WTC11 (cell line): ENCODE measurements at regions not wholly inside any gene's neighbourhood (a gene's known extent, or its start where the extent isn't known, plus 50 kb on each side); places are given as distances from the start of the nearest gene placed in this dataset.

Source experiments
- CTCF ChIP-seq: fragments of 200-600 bp; IDR thresholded peaks from 2 replicates; pipeline ENCODE4 v1.8.0; 2022; ENCODE audit warnings: antibody characterized with exemption
- TF ChIP-seq, protein P1 (sequence below): sonication (generic); formaldehyde crosslinking; IDR thresholded peaks from 2 replicates; pipeline ENCODE4 v1.8.1; 2023; ENCODE audit warnings: mild to moderate bottlenecking, missing genetic modification reagents, moderate library complexity

- TF ChIP-seq, protein P1, sequence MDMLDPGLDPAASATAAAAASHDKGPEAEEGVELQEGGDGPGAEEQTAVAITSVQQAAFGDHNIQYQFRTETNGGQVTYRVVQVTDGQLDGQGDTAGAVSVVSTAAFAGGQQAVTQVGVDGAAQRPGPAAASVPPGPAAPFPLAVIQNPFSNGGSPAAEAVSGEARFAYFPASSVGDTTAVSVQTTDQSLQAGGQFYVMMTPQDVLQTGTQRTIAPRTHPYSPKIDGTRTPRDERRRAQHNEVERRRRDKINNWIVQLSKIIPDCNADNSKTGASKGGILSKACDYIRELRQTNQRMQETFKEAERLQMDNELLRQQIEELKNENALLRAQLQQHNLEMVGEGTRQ (CRISPR knock-in tag) = peak; percentile 66
- TF ChIP-seq CTCF = no peak
Observed at GRCh38 chr1:232899839-232900238, 50.6 kb upstream of the NTPCR start.
